Omental fat pad (tissue), 3 donors: ENCODE measurements at regions not wholly inside any gene's neighbourhood (a gene's known extent, or its start where the extent isn't known, plus 50 kb on each side); places are given as distances from the start of the nearest gene placed in this dataset.

ENCODE experiments used
- ATAC-seq: fragments of 150-250 bp; one replicate; pipeline ENCODE4 v1.9.1; 2016; ENCODE audit warnings: mild to moderate bottlenecking, moderate library complexity; ENCODE audit not compliant: low FRiP score
- DNase-seq: peaks from one replicate; pipeline ENCODE4 v3.0.0-alpha.2; 2019; ENCODE audit warnings: low spot score
- CTCF ChIP-seq, 3 donors: fragments of 450-650 bp; IDR thresholded peaks; one replicate each; pipeline ENCODE4 v1.5.1; 2016 to 2017; ENCODE audit warnings: antibody characterized with exemption in 3 of 3, mild to moderate bottlenecking in 3 of 3, moderate library complexity in 2 of 3

- no peak for ATAC-seq
- TF ChIP-seq CTCF (IDR thresholded peaks at IDR 0.05), result no peak
Observed at GRCh38 chr6:2594868-2595267, 155.9 kb downstream of the MYLK4 start.

DNA sequence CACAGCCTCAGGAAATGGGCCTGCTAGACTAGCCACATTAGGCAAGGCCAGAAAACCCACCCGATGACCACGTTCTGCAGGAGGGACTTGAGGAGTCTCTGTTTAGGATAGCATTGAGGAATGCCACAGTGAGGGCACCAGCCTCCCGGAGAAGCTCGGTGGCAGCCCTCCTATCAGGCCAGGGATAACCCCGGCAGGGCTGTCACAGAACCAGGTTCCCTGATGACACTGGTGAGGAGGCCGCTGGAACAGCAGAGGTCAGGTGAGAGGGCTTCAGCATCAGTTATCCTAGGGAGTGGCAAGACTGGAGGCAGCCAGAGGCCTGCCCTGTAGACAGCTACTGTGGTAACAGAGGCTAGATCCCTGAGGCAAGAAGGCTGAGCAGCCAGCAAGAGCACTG lies 157.6 kb downstream of the MYLK4 start:
- TF ChIP-seq CTCF (IDR thresholded peaks at IDR 0.05), result no peak
- DNase-seq, result no peak
- ATAC-seq, result no peak

More at GRCh38 chr6:2594868-2595267, 155.9 kb downstream of the MYLK4 start:
- no peak for DNase-seq

GRCh38 chr6:2589171-2589661 lies 161.5 kb downstream of the MYLK4 start:
- TF ChIP-seq CTCF (IDR thresholded peaks at IDR 0.05), result no peak
- ATAC-seq (no peak), DNase-seq (no peak)

GRCh38 chr6:2583459-2583858 lies 167.3 kb downstream of the MYLK4 start:
- no peak for TF ChIP-seq CTCF (IDR thresholded peaks at IDR 0.05)
- DNase-seq (no peak), ATAC-seq (no peak)

DNA sequence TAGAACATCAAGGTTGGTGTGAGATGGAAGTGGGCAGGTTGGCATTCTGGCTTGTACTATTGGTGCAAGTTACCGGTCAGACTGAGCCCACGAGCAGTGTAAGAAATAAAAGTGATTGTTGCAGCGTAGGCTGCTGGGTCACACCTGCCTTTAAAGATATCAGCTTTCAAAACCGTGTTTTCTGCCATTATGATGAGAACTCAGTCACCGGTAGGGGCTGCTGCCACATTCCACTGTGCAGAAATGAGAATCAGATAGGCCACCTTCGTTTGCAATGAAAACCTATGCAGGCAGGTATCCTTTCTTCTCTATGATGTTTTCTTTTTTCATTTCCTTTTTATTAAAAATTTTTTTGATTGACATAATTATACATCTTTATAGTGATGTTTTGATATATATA lies 168.5 kb downstream of the MYLK4 start:
- ATAC-seq, result no peak
- no peak for TF ChIP-seq CTCF (IDR thresholded peaks at IDR 0.05)
- no peak for DNase-seq

GRCh38 chr6:2581611-2582010 lies 169.1 kb downstream of the MYLK4 start:
- DNase-seq (no peak), ATAC-seq (no peak)
- no peak for TF ChIP-seq CTCF (IDR thresholded peaks at IDR 0.05)

- DNase-seq, result no peak
- no peak for TF ChIP-seq CTCF (IDR thresholded peaks at IDR 0.05)
- ATAC-seq, result no peak
Observed at GRCh38 chr6:2581011-2581410, 169.7 kb downstream of the MYLK4 start.
